ENCODE measurements at regions not wholly inside any gene's neighbourhood (a gene's known extent, or its start where the extent isn't known, plus 50 kb on each side); places are given as distances from the start of the nearest gene placed in this dataset.

- no peak overlapping the region for H3K4me3 ChIP-seq (ENCODE audit: low read depth, low read length)
- DNase-seq (ENCODE audit: low read depth) = no peak
- TF ChIP-seq CTCF (IDR thresholded peaks at IDR 0.05; ENCODE audit: insufficient read depth, low read length, poor library complexity, severe bottlenecking) = no peak
- H3K36me3 ChIP-seq (ENCODE audit: control insufficient read depth, insufficient read depth, low read length) = no peaks in the 10 kb centered on the region
- peaks cover 35% of the 10 kb centered on the region for H3K27me3 ChIP-seq (ENCODE audit: control insufficient read depth, insufficient read depth, low read length)
Observed at GRCh38 chr16:85263239-85263585, 150.9 kb upstream of the CIBAR2 start.

DNA sequence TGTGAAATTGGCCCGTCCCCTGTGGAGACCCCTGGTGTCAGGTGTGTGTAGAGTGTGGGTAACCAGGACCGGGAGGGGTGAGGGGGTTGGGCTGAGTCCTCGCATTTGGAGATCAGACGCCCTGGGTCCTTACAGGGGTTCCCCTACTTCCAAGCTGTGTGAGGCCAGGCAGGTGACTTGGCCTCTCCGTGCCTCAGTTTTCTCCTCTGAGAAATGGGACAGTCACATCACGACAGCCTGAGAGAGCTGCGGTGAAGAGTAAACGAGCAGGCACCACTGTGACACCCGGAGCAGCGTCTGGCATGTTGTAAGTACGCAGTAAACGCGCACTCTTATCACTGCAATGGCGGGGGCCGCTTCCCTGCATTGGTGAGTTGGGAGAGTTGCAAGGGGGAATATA, 152.5 kb upstream of the CIBAR2 start:
- Histone ChIP-seq H3K27me3 (ENCODE audit: control insufficient read depth, insufficient read depth, low read length) (peaks cover 23% of the 10 kb centered on the region), H3K4me3 (ENCODE audit: low read depth, low read length) (no peak overlapping the region), H3K36me3 (ENCODE audit: control insufficient read depth, insufficient read depth, low read length) (no peaks in the 10 kb centered on the region)
- DNase-seq (ENCODE audit: low read depth) = no peak
- TF ChIP-seq CTCF (IDR thresholded peaks at IDR 0.05; ENCODE audit: insufficient read depth, low read length, poor library complexity, severe bottlenecking) = no peak

DNA sequence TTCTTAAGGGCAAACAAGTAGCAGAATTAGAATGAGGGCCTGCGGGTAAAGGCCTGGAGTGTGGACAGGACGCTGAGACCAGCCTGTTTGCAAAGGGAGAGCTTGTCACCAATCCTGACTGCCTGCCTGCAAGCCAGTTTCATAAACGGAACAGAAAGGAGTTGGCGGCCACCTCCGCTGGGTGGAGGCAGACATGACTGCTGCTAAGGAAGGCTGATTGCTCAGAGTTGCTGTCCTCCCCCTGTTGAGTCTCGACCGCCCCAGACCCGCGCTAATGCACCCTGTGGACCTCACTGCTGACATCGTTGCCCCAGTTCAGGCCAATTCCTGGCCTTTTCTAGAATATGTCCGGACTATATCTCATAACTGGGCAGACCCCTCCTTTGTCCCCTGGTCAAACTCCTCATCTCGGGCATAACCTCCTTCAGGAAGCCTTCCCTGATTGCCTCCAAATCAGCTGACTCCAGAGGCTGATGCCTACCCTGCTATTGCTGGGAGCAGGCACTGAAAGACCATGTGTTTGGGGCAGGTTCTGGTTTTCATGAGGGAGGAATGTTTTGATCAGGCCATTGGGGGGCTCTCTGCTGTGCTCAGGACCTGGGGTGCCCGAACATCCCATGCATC, 153.0 kb upstream of the CIBAR2 start:
- TF ChIP-seq CTCF (IDR thresholded peaks at IDR 0.05; ENCODE audit: insufficient read depth, low read length, poor library complexity, severe bottlenecking) = no peak
- H3K4me3 ChIP-seq (ENCODE audit: low read depth, low read length) = no peak overlapping the region
- no peak for DNase-seq (ENCODE audit: low read depth)
- H3K27me3 ChIP-seq (ENCODE audit: control insufficient read depth, insufficient read depth, low read length) = peaks cover 21% of the 10 kb centered on the region
- no peaks in the 10 kb centered on the region for H3K36me3 ChIP-seq (ENCODE audit: control insufficient read depth, insufficient read depth, low read length)

- Histone ChIP-seq H3K4me3 (ENCODE audit: low read depth, low read length) (no peak overlapping the region), H3K36me3 (ENCODE audit: control insufficient read depth, insufficient read depth, low read length) (no peaks in the 10 kb centered on the region), H3K27me3 (ENCODE audit: control insufficient read depth, insufficient read depth, low read length) (peaks cover 21% of the 10 kb centered on the region)
- no peak for DNase-seq (ENCODE audit: low read depth)
- TF ChIP-seq CTCF (IDR thresholded peaks at IDR 0.05; ENCODE audit: insufficient read depth, low read length, poor library complexity, severe bottlenecking) = no peak
Observed at GRCh38 chr16:85265810-85266209, 153.5 kb upstream of the CIBAR2 start.

DNA sequence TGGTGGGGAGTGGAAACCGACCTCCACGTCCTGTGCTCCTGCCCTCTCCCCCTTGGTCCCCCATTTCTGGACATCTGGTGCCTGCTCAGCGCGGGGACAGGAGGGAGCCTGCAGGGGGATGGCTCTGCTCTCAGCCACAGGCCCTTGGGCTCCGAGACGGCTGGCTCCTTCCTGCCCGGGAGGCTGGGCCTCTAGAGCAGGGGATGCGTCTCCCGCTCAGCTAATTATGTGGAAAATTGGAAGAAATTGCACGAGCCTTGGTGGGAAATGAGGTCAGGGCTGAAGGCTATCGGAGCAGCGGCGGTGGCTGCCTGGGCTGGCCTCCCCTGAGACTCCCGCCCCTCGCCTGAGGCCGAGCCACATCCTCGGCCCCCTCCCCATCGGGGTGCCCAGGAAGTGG, 154.6 kb upstream of the CIBAR2 start:
- Histone ChIP-seq H3K27me3 (ENCODE audit: control insufficient read depth, insufficient read depth, low read length) (peaks cover 16% of the 10 kb centered on the region), H3K36me3 (ENCODE audit: control insufficient read depth, insufficient read depth, low read length) (no peaks in the 10 kb centered on the region), H3K4me3 (ENCODE audit: low read depth, low read length) (no peak overlapping the region)
- DNase-seq (ENCODE audit: low read depth) = no peak
- no peak for TF ChIP-seq CTCF (IDR thresholded peaks at IDR 0.05; ENCODE audit: insufficient read depth, low read length, poor library complexity, severe bottlenecking)

DNA sequence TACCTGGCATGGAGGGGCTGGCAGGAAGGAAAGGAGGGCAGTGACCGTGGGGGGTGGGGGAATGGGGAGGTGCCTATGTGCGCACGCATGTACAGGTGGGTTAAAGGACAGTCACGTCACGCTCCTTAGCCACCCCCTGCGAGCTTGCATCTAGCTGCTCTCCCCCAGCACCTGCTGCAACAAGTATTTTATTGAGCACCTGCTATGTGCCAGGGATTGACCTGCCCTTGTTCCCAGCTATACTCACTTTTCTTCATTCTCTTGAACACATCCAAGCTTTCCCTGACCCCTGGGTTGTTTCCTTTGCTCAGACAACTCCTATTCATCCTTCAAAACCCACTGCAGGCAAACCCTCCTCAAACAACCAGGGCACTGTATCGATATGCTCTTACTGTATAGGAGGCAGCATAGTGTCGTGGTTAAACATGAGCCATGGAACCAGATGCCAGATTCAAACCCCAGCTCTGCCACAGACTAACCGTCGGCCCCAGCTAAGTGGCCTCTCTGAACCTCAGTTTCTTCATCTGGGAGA, 155.2 kb upstream of the CIBAR2 start:
- Histone ChIP-seq H3K4me3 (ENCODE audit: low read depth, low read length) (no peak overlapping the region), H3K27me3 (ENCODE audit: control insufficient read depth, insufficient read depth, low read length) (peaks cover 15% of the 10 kb centered on the region), H3K36me3 (ENCODE audit: control insufficient read depth, insufficient read depth, low read length) (no peaks in the 10 kb centered on the region)
- DNase-seq (ENCODE audit: low read depth) = no peak
- no peak for TF ChIP-seq CTCF (IDR thresholded peaks at IDR 0.05; ENCODE audit: insufficient read depth, low read length, poor library complexity, severe bottlenecking)

All from kidney epithelial cell (primary cell).